Activated naive CD4-positive, alpha-beta T cell treated with anti-CD3 and anti-CD28 coated beads, Interleukin-2, amount 50 U/mL, for 72 hours (primary cell): ENCODE measurements at regions not wholly inside any gene's neighbourhood (a gene's known extent, or its start where the extent isn't known, plus 50 kb on each side); places are given as distances from the start of the nearest gene placed in this dataset.
"Not testable (repeated sequence)": the region's sequence is repeated elsewhere in the genome, so short reads cannot be mapped to it uniquely, and the experiment has no call there.

Experiments used
- ATAC-seq, 2 donors: fragments of 150-1000 bp; cut with Tn5 transposase; 2 replicates each; pipeline ENCODE4 v1.10.0; 2021; ENCODE audit warnings: mild to moderate bottlenecking in 2 of 2, moderate library complexity in 2 of 2
- DNase-seq, 2 donors: peaks; one replicate each; pipeline ENCODE4 v3.0.0; 2021 to 2022; ENCODE audit warnings: low spot score in 2 of 2
- H3K27ac Mint-ChIP-seq, 2 donors: one replicate each; pipeline ENCODE4 v1.8.0; 2022; ENCODE audit warnings: mild to moderate bottlenecking in 2 of 2, mixed read lengths in 2 of 2
- H3K36me3 Mint-ChIP-seq, 2 donors: one replicate each; pipeline ENCODE4 v1.8.0; 2022; ENCODE audit warnings: mixed read lengths in 2 of 2
- H3K9me3 Mint-ChIP-seq, 2 donors: one replicate each; pipeline ENCODE4 v1.8.0; 2022; ENCODE audit warnings: mixed read lengths in 2 of 2

DNA sequence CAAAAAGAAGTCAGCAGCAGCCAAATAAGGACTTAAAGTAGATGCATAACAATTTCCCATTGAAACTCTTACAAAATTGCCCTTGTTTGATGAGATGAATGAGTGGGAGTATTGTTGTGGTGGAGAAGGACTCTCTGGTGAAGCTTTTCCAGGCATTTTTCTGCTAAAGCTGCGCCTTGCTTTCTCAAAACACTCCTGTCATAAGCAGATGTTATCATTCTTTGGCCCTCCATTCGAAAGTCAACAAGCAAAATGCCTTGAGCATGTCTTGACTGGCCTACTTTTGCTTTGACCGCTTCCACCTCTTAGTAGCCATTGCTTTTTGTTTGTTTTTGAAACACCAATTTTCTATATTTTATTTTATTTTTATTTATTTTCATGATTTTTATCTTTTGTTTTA is 340.9 kb upstream of the FGF13 start:
- Mint-ChIP-seq H3K27ac (no peak overlapping the region), H3K36me3 (peaks cover 0 to 4% of the 10 kb centered on the region in 2 donors), H3K9me3 (peaks cover 0 to 9% of the 10 kb centered on the region in 2 donors)
- ATAC-seq (no peak), DNase-seq (no peak)

- Mint-ChIP-seq H3K9me3 (peaks cover 7 to 10% of the 10 kb centered on the region in 2 donors), H3K36me3 (peaks cover 0 to 1% of the 10 kb centered on the region in 2 donors), H3K27ac (no peak overlapping the region)
- ATAC-seq (no peak), DNase-seq (no peak)
These were observed 337.9 kb upstream of the FGF13 start for GRCh38 chrX:139049465-139049864.

- no peak for ATAC-seq
- Mint-ChIP-seq H3K27ac (no peak overlapping the region), H3K36me3 (no peaks in the 10 kb centered on the region), H3K9me3 (peaks cover 6 to 11% of the 10 kb centered on the region in 2 donors)
- DNase-seq = no peak
These were observed 333.2 kb upstream of the FGF13 start for GRCh38 chrX:139044680-139045079.

- DNase-seq = no peak
- H3K36me3 Mint-ChIP-seq = no peaks in the 10 kb centered on the region
- no peak overlapping the region for H3K27ac Mint-ChIP-seq
- peaks cover 3 to 7% of the 10 kb centered on the region in 2 donors for H3K9me3 Mint-ChIP-seq
- no peak for ATAC-seq
These were observed 327.5 kb upstream of the FGF13 start for GRCh38 chrX:139039041-139039440.

- Mint-ChIP-seq H3K36me3 (no peaks in the 10 kb centered on the region), H3K27ac (no peak overlapping the region), H3K9me3 (no peaks in the 10 kb centered on the region)
- no peak for DNase-seq
- ATAC-seq = no peak
These were observed 315.3 kb upstream of the FGF13 start for GRCh38 chrX:139026811-139027210.

DNA sequence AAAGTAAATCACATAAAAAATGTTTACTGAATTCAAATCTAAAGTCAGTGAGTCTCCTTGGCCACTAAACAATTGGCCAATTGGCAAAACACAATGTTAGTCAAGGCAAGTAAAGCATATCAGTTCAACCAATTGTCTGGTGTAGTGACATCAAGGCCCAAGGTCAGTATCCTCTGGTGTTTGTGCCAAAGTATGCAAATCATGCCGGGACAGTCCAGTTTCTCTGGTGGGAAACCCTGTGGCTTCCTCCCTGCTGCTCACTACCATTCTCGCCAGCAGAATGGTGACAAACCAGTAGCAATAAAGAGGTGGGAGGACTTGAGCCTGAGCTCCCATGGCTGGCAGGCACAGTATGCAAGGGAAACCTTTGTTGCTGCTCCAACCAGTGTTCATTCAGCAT is 314.9 kb upstream of the FGF13 start:
- no peak overlapping the region for H3K27ac Mint-ChIP-seq
- H3K9me3 Mint-ChIP-seq = no peaks in the 10 kb centered on the region
- no peak for ATAC-seq
- no peak for DNase-seq
- H3K36me3 Mint-ChIP-seq = no peaks in the 10 kb centered on the region

DNA sequence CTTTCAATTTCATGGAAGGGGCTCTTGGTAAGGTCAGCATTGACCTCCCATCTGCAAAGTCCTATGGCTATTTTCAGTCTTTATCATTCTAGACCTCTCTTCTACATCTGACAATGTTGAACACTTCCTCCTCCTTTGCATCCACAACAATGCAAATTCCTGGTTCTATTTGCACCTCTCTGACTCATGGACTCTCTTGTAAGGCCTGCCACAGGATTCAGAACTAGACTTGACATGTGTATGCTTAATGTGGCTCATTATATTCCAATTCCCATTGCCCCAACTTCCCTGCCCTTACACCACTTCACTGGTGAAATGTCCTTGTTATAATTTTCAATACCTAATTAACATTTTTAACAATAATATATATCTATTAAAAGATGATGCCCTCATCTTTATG is 314.3 kb upstream of the FGF13 start:
- no peak for DNase-seq
- no peaks in the 10 kb centered on the region for H3K9me3 Mint-ChIP-seq
- ATAC-seq = no peak
- no peaks in the 10 kb centered on the region for H3K36me3 Mint-ChIP-seq
- no peak overlapping the region for H3K27ac Mint-ChIP-seq

DNA sequence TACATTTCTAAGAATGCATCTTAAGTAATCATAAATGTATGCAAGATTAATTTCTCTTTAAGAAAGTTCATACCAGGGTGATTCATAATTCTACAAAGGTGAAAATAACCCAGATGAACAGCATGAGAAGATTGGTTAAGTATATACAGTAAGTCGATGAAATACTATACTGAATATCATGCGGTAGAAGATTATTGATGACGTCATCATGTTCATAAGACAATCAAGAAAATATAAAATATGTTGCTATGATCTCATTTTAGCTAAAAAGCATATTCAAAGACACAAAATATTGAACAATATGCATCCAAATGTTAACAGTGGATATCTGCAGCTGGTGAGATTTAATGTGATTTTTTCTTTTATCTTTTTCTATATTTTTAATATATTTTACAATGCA is 312.0 kb upstream of the FGF13 start:
- H3K36me3 Mint-ChIP-seq = no peaks in the 10 kb centered on the region
- H3K27ac Mint-ChIP-seq = no peak overlapping the region
- H3K9me3 Mint-ChIP-seq = no peaks in the 10 kb centered on the region
- DNase-seq (no peak), ATAC-seq (no peak)

GRCh38 chrX:139020801-139021200 is 309.3 kb upstream of the FGF13 start:
- no peaks in the 10 kb centered on the region for H3K36me3 Mint-ChIP-seq
- no peak for DNase-seq
- no peaks in the 10 kb centered on the region for H3K9me3 Mint-ChIP-seq
- no peak overlapping the region for H3K27ac Mint-ChIP-seq
- no peak for ATAC-seq

GRCh38 chrX:139018436-139018835 is 306.9 kb upstream of the FGF13 start:
- no peak for DNase-seq
- H3K27ac Mint-ChIP-seq = no peak overlapping the region
- H3K36me3 Mint-ChIP-seq = no peaks in the 10 kb centered on the region
- peaks cover 0 to 4% of the 10 kb centered on the region in 2 donors for H3K9me3 Mint-ChIP-seq
- ATAC-seq = no peak

GRCh38 chrX:139015627-139016026 is 304.1 kb upstream of the FGF13 start:
- ATAC-seq (no peak), DNase-seq (no peak)
- no peaks in the 10 kb centered on the region for H3K36me3 Mint-ChIP-seq
- peaks cover 4 to 6% of the 10 kb centered on the region in 2 donors for H3K9me3 Mint-ChIP-seq
- no peak overlapping the region for H3K27ac Mint-ChIP-seq

GRCh38 chrX:139008185-139008584 is 296.7 kb upstream of the FGF13 start:
- Mint-ChIP-seq H3K36me3 (peaks cover 0 to under 1% of the 10 kb centered on the region in 2 donors), H3K27ac (no peak overlapping the region), H3K9me3 (peaks cover 0 to 9% of the 10 kb centered on the region in 2 donors)
- DNase-seq (no peak), ATAC-seq (no peak)

DNA sequence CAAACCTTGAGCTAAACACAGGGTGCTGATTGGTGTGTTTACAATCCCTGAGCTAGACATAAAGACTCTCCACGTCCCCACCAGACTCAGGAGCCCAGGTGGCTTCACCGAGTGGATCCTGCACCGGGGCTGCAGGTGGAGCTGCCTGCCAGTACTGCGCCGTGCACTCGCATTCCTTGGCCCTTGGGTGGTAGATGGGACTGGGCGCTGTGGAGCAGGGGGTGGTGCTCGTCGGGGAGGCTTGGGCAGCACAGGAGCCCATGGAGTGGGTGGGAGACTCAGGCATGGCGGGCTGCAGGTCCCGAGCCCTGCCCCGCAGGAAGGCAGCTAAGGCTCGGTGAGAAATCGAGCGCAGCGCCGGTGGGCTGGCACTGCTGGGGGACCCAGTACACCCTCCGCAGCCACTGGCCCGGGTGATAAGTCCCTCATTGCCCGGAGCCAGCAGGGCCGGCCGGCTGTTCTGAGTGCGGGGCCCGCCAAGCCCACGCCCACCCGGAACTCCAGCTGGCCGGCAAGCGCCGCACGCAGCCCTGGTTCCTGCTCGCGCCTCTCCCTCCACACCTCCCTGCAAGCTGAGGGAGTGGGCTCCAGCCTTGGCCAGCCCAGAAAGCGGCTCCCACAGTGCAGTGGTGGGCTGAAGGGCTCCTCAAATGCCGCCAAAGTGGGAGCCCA is 292.5 kb upstream of the FGF13 start:
- not testable (repeated sequence) for H3K9me3 Mint-ChIP-seq, ATAC-seq, DNase-seq, H3K36me3 Mint-ChIP-seq, H3K27ac Mint-ChIP-seq

DNA sequence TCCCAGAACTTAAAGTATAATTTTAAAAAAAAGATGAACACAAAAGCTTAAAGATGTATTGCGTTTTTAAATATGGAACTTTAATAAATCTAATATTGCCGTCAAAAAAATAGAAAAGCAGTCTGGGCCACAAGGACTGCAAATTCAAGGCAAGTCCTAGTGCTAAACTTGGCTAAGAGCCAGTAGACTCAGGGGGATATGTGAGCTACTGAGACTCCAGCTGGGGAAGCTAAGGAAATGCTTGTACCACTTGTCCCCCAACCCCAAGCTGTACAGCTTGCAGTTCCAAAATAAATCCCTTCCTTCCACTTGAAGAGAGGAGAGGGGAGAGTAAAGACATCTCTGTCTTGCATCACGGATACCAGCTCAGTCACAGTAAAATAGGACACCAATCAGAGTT is 290.8 kb upstream of the FGF13 start:
- DNase-seq = no peak
- peaks cover 0 to 3% of the 10 kb centered on the region in 2 donors for H3K9me3 Mint-ChIP-seq
- ATAC-seq = no peak
- peaks cover 0 to 4% of the 10 kb centered on the region in 2 donors for H3K36me3 Mint-ChIP-seq
- no peak overlapping the region for H3K27ac Mint-ChIP-seq

DNA sequence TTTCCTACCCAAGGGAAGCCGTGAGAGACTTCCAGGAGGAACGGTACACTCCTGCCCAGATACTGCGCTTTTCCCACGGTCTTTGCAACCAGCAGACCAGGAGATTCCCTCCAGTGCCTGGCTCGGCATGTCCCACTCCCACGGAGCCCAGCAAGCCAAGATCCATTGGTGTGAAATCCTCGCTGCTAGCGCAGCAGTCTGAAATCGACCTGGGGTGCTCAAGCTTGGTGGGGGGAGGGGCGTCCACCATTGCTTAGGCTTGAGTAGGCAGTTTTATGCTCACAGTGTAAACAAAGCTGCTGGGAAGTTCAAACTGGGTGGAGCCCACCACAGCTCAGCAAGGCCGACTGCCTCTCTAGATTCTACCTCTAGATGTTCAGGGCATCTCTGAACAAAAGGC is 284.8 kb upstream of the FGF13 start:
- ATAC-seq (no peak), DNase-seq (no peak)
- Mint-ChIP-seq H3K9me3 (peaks cover 0 to 4% of the 10 kb centered on the region in 2 donors), H3K36me3 (no peaks in the 10 kb centered on the region), H3K27ac (no peak overlapping the region)

DNA sequence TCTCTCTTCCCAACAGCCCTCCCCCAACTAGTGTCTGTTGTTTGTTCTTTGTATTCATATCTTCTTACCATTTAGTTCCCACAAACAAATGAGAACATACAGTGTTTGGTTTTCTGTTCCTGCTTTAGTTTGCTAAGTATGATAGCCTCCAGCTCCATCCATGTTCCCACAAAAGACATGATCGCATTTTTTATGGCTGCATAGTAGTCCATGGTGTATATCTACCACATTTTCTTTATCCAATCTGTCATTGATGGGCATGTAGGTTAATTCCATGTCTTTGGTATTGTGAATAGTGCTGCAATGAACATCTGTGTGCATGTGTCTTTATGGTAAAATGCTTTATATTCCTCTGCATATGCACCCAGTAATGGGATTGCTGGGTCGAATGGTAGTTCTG is 283.9 kb upstream of the FGF13 start:
- H3K27ac Mint-ChIP-seq = no peak overlapping the region

GRCh38 chrX:138990425-138990824 is 278.9 kb upstream of the FGF13 start:
- ATAC-seq, H3K36me3 Mint-ChIP-seq, H3K27ac Mint-ChIP-seq: not testable (repeated sequence)

More for the DNA sequence above, 283.9 kb upstream of the FGF13 start:
- H3K36me3 Mint-ChIP-seq = no peaks in the 10 kb centered on the region
- ATAC-seq (no peak), DNase-seq (no peak)
- H3K9me3 Mint-ChIP-seq = peaks cover 0 to 4% of the 10 kb centered on the region in 2 donors

DNA sequence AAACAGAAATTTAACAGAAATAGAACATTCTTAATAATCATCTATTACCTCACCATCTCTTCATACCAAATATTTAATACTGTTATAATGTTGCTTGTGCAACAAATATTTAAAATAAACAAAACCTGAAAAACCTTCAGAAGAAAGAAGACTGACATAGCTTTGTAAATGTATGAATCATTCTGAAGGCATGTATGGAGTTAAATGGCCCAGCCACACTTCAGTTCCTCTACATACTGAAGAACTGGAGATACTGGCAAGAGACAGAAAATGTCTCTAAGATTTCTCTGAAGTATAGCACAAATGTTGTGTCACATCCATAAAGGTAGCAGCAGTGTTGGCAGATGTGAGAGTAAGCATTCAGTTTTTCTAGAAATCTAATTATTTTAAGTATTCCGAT is 275.3 kb upstream of the FGF13 start:
- H3K27ac Mint-ChIP-seq = no peak overlapping the region
- H3K36me3 Mint-ChIP-seq = no peaks in the 10 kb centered on the region
- peaks cover under 1 to 3% of the 10 kb centered on the region in 2 donors for H3K9me3 Mint-ChIP-seq
- ATAC-seq = no peak
- no peak for DNase-seq

More at GRCh38 chrX:138990425-138990824, 278.9 kb upstream of the FGF13 start:
- not testable (repeated sequence) for H3K9me3 Mint-ChIP-seq, DNase-seq
